Hindlimb muscle (tissue), 1 donor: ENCODE measurements at regions not wholly inside any gene's neighbourhood (a gene's known extent, or its start where the extent isn't known, plus 50 kb on each side); places are given as distances from the start of the nearest gene placed in this dataset.

Experiments
- DNase-seq: peaks from one replicate; pipeline ENCODE4 v3.0.0-alpha.2; 2013

GRCh38 chr13:24050796-24051715, 109.5 kb upstream of the SPATA13 start:
- no peak for DNase-seq

DNA sequence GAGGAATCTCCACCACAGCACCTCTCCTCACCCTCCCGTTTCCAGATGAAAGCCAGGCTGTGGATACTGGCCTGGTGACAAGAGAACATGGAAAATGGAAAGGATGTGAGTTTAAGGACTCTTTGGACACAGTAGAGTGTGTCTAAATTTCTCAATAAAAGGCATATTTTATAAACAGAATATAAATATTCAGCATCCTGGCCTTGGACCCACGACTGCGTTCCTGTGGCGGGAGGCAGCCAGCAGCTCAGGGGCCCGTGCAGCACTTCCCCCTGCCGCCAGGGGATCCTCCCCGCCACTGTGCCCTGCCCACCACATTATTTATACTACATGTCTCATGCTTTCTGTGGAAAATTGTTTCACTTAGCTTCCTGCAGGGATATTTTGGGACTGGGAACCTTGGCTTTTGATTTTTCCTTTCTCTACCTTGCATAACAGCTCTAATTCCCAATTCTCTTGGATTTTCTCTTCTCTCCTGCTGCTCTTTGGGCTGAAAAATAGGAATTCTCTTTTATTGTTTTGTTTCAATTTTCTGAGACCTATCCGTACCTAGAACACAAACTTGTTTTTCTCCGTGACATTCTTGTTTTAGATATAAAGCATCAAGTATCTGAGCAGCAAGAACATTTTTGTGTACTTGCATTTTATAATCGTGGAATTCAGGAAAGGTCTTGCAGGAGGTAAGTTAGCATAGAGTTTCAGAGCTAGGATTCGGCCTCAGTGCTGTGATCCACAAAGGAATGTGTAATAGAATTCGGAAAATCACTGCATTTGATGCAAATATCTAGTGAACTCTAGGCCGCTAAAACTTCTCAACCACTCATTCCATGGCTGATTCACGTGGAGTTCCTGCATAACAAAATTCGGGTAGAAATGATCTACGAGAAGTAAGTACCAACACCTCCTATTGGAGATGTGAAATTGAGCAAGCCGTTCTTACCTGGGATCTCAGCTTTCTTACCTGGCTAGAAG, 107.7 kb upstream of the SPATA13 start:
- DNase-seq, result peak; percentile 59

DNA sequence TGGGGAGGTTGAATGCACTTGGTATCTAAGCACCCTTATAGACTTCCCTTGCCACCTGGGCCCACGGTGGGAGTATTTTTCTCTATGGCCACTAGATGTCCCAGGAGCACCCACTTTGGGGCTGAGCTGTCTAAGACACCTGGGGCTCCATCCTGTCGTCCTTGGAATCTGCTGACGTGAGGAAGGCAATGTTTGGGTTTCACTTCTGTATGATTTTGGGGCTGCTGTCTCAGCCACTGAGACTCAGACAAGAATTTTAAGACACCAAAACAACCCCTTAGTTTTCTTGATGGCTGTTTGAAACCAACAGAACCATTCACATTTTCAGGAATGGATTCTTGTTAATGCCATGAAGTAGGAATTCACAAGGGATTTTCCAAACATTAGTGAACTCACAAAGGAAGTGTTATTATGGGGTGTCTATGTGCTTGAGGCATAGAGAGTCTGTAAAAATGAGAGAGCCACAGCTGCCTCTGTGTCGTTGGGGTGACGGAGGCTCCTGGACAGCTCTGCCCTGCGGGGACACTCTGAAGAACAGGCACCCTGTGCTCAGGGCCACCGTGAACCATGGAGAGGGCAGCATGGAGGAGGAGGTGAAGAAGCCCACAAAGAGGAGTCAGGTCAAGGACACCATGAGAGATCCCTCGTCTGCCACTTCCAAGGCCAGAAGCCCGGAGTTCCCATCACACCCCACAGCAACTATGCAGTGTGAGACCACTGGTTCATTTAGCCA, 106.8 kb upstream of the SPATA13 start:
- DNase-seq, result no peak

GRCh38 chr13:24056616-24057137, 103.8 kb upstream of the SPATA13 start:
- no peak for DNase-seq

DNA sequence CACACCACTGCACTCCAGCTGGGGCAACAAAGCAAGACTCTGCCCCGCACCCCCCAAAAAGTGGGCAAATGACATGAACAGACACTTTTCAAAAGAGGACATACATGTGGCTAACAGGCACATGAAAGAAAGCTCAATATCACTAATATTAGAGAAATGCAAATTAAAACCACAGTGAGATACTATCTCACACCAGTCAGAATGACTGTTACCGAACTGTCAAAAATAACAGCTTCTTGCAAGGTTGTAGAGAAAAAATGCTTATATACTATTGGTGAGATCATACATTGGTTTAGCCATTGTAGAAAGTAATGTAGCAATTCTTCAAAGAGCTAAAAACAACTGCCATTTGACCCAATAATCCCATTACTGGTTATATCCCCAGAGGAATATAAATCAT, 99.5 kb upstream of the SPATA13 start:
- DNase-seq, result no peak

- DNase-seq, result no peak
These were observed 97.1 kb upstream of the SPATA13 start for GRCh38 chr13:24063281-24063877.

DNA sequence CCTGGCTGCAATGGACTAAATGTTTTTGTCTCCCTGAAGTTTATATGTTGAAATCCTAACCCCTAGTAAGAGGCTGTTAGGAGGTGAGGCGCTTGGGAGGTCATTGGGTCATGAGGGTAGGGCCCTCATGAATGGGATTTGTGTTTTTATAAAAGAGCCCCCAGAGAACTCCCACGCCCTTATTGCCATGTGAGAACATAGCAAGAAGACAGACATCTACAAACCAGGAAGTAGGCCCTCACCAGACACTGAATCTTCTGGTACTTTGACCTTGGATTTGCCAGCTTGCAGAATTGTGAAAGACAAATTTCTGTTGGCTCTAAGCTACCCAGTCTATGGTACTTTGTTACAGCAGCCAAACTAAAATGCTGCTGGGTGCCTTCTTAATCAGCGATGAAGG, 96.1 kb upstream of the SPATA13 start:
- DNase-seq, result no peak

DNA sequence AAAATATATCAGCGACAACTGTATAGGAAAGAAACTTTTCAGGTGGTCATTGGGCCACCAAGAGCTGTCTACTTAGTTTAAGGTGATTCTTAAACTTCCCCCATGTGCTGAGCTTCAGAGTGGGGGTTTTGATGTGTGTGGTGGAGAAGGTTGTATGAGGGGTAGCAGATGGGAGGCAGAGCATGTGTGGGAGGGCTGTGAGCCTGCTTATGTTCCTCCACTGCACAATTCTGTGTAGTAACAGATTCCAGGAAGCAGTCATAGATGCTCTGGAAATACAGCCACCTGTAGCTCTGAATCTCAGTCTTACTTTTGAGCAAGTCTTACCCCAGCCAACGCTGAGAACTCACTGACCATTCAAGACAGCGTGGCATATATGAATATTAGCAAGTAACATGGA, 95.3 kb upstream of the SPATA13 start:
- DNase-seq, result no peak

DNA sequence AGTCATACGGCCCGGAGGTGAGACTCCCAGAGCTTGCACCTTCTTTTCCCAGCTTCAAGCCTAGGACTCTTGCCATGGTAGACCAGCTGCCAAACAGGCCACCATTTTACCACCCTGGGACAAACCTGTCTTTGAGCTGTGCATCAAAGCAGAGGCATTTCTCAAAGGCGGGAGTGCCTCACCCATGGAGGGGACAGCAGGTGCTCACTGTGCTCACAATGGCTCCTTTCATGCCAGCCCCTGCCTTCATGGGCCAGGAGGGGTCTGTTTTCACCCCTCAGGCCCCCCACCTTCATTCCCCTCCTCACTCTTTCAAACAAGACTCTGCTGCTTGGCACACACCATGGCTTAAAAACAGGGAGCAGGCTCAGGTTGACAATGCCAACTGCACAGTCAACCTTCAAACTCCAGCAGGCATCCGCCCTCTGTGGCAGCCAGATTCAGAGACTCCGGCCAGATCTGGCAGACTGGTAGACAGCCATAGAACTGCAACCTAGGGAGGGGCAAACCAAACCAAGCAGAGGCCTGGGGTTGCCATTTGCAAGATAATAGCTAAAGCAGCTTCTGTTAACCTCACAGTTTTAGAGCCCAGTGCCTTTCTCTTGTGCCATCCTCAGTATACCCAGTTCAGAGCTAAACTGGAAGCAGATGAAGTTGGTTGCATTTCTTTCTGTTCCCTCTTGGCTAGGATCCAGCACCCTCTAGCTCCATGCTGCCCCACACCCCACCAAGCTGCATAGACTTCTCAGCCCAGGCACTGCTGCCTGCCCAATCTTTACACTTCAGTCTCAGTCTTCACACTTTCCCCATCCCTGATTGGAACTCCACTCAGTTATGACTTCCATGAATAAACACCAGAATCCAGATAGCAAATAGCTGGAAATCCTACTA, 93.9 kb upstream of the SPATA13 start:
- DNase-seq, result no peak

GRCh38 chr13:24068472-24068871, 92.0 kb upstream of the SPATA13 start:
- DNase-seq, result no peak

DNA sequence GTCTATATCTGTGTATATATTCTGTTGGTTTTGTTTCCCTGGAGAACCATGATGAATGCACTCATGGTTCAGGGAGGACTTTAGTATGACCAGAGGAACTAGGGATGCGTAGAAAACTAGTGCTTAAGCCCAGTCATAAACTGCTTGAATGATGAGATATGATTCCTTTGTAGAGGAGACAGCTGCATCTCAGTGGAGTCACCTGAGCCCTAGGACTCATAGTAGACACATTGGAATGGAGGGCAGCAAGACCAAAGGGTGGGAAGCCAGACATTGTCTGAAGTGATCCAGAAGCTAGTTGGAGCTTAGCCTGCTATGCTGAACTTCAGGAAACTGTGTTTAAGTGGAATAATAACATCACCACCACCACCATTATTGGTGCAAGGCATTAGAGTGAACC, 89.5 kb upstream of the SPATA13 start:
- no peak for DNase-seq

GRCh38 chr13:24071423-24072075, 89.0 kb upstream of the SPATA13 start:
- no peak for DNase-seq

GRCh38 chr13:24073657-24074056, 86.9 kb upstream of the SPATA13 start:
- DNase-seq, result no peak

DNA sequence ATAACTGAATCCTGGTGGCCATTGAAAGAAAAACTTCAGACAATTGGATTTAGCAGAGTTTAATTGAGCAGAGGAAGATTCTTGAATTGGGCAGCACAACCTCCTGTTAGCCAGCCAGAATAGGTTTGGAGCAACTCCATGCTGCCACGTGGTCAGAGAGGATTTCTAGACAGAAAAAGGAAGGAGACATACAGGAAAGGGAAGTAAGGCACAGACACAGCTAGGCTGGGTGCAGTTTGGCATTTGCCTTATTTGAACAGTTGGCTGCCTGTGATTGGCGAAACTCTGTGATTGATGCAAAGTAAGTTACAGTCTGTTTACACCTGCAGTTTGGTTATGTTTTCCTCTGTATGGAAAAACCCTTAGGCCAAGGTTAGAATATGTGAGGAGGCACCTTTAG, 85.8 kb upstream of the SPATA13 start:
- DNase-seq, result no peak

- no peak for DNase-seq
These were observed 85.2 kb upstream of the SPATA13 start for GRCh38 chr13:24075137-24075975.

GRCh38 chr13:24076109-24076508, 84.4 kb upstream of the SPATA13 start:
- DNase-seq, result no peak

DNA sequence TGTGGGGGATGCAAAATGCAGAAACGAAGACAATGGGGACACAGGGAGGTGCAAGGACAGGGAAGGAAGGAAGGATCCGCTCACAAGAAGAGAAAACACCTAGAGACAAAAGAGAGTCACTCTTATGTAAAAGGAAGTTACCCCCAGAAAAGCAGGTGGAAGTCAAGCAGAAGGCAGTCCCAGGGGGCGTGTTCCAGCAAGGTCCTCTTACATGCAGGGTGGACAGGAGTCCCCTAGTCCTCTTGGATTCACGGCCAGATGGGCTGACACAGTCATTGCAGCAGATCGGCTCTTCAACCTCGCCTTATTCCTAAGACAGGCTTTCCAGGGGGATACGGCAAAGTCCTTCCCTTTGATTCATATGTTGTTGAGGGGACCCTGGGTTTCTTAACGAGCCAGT, 83.9 kb upstream of the SPATA13 start:
- no peak for DNase-seq

- no peak for DNase-seq
These were observed 80.4 kb upstream of the SPATA13 start for GRCh38 chr13:24080134-24080533.

DNA sequence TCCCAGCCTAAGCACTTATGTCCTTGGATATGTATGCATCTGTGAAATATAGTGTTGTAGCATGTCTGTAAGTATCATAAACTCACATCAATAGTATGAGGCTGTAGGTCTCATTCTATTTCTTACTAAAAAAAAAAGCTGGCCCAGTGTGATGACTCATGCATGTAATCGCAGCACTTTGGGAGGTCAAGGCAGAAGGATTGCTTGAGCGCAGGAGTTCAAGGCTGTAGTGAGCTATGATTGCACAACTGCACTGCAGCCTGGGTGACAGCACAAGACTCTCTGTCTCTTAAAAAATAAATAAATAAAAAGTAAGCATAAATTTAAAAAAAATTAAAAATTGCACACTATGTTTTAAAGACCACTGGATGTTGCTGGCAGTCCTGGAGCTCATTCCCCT, 79.1 kb upstream of the SPATA13 start:
- DNase-seq, result no peak
